Inflammatory macrophage treated with lipopolysaccharide for 1 hour (primary cell): ENCODE measurements at regions not wholly inside any gene's neighbourhood (a gene's known extent, or its start where the extent isn't known, plus 50 kb on each side); places are given as distances from the start of the nearest gene placed in this dataset.
"Not testable (repeated sequence)": the region's sequence is repeated elsewhere in the genome, so short reads cannot be mapped to it uniquely, and the experiment has no call there.

Experiments
- DNase-seq, 2 donors: peaks; one replicate each; pipeline ENCODE4 v3.0.0-alpha.2; 2020 to 2022

DNA sequence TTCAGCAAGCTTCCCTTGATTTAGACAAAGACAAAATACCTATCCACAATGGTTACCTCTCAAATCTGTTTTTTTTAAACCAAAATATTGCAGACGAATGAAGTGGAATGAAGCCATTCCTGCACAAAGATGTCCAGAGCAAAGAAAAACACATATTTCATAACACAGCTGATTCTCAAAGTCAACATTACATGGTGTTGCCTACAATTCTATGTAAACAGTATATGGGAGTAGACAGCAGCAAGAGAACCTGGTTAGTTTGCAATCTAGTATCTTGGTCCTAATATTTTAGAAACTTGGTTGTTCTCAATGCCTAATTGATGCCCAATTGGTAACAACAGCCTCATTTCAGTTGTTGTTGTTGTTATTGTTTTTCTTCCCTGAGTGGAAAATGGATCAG is 1240.9 kb upstream of the CHAC2 start:
- no peak for DNase-seq

DNA sequence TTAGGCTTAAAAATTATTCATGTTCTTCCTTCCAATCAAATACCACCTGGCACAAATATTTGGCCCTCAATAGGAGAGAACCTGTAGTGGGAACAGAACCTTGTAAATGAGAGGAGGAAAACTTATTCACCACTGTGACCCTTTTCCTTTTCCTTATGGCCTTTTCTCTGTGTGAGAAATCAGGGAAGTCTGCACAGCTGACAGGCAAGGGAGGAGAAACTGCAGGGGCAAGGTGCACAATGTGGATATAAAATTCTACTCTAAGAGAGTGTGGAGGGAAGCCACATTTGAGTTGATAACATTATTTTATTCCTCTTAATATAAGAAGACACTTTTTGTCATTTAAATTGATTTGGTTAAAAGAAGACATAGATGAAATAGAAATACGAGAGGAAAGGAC is 1247.0 kb upstream of the CHAC2 start:
- DNase-seq: no peak

DNA sequence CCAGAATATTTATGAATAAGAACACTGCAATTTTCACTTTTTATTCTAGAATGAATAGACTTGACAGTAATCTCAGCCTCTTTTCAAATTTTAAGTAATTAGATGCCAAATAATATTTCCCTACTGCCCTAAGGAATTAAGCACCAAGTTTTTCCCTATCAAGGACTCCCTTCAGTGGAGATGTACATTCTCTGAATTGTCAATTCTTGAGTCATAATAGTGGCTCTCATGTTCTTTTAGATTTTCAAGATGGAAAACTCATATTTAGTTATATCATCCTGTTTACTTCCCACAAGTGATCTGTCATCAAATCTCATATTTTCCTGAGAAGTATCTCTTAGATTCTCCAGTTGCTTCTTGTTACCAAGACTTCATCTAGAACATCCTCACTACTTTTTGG is 1248.9 kb upstream of the CHAC2 start:
- no peak for DNase-seq

DNA sequence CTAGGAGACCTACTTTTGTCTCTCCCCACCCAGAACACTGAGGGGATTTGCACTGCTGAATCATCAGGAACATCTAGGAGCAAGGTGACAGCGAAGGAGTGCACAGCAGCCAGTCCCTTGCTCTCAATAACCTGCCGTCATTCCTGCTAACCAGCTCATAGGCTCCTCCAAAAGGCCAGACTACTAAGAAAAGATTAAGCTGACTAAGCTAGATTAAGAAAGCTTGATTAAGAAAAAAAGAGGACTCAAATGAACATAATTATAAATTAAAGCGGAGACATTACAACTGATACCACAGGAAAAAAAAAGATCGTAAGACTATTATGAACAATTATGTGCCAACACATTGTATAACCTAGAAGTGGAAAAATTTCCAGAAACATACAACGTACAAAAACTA is 1254.8 kb upstream of the CHAC2 start:
- no peak for DNase-seq

DNA sequence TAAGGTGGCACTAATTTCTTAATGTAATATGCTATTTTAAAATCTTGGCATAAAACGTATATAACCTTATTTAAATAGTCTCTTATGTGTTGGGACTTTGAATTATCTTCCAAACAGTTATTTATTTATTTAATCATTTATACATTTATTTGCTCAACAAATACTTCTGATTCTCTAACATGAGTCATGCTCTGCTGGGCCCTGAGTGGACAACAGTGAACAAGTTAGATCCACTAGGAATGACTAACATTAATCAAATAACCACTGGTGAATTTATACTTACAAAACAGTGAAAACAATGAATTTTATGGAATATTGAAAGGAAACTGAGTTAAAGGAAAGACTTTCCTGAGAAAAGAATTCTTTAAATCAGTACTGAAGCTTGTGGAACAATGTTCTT is 1257.2 kb upstream of the CHAC2 start:
- no peak for DNase-seq

DNA sequence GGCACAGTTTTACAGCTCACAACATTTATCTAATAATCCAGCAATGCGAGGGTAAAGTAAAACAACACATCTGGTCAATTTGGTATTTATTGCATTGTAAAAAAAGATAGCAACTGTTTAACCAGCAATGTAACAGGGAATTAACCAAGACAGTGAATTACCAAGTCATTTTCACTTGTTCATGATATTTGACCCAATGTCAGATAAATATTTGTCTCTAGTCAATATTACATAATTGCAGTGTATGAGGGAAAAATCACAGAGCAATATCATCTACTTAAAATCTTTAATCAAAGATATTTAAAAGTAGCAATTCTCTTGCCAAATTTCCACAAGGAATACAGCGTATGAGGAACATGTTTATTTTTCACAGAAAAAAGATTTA is 1265.1 kb upstream of the CHAC2 start:
- no peak for DNase-seq

DNA sequence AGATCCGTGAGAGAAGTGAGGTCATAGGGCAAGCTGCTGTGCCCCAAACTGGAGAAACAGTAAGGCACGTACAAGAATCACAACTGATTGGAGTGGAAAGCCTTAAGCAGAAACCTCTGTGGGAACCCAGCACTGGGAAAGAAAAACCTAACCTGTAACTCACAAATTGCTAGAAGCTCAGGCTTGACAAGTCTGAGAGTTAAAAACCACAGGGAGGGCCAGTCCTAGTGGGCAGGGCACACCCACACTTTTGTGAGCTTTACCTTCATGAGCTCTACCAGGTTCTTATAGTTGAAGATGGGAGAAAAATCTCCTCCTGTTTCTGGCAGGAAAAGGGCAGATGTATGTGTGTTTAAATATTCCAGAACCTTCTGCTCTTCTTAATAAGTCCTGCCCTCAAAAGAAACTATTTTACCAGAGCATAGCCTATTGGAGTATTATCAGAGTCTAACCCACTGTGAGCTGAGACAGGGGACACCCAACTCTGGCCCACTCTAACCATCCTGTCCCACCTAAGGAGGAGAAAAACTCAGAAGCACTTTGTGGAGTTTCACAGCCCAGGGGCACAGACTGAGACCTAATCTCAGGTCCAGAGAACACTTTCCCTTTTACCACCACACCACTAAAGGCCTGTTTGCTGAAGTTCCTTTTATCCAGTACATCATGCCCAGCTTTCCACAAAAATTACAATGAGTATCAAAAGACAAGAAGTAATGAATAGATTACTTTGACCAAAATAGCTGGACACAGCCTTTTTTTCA is 1265.7 kb upstream of the CHAC2 start:
- no peak for DNase-seq

DNA sequence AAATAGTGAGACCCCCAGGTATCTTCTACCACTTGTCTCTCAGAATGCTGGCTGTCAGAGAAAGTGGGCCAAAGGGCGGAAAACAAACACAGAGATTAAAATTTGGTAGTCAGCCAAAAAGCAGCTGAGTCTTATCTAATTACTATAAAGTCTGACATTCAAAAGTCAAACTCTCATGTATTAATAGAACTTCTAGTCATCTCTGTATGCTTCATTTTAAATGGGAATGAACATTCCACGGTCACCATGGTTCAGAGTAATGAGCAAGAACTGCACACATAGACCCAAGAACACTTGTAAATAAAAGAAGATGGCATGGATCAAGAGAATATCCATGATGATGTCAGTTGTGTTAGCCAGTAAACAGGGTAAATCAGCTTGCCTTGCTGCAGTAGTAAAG is 1267.0 kb upstream of the CHAC2 start:
- DNase-seq: no peak

DNA sequence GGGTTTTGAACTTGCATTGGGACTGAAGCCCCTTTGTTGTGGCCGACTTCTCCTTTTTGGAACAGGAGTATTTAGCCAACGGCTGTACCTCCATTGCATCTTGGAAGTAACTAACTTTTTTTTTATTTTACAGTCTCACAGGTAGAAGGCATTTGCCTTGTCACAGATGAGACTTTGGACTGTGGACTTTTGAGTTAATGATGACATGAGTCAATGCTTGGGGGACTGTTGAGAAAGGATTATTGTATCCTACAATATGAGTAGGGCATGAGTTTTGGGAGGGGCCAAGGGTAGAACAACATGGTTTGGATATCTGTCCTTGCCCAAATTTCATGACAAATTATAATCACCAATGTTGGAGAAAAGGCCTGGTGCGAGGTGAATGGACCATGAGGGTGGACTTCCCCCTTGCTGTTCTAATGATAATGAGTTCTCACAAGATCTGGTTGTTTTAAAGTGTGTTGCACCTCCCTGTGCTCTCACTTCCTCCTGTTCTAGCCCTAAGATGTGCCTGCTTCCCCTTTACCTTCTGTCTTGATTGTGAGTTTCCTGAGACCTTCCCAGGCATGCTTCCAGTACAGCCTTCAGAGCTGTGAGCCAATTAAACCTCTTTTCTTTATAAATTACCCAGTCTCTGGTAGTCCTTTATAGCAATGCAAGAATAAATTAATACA is 1269.4 kb upstream of the CHAC2 start:
- DNase-seq: no peak

DNA sequence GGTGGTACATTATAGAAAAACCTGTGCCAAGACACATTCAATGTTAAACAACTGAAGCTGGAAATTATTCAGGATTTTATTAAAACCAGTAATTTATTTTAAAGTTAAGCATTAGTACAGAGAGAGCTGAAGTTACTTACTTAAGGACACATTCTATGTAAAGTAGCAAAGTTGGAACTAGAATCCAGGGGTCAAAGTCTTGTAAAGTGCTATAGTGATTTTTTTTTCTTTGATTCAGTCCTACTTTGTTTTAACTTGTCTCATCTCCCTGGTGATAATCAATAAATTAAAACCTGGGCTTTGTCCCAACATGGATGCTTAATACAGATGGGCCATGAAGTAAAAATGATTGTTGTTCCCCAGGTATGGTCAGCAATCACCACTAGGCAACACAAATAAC is 1271.8 kb upstream of the CHAC2 start:
- DNase-seq: no peak

DNA sequence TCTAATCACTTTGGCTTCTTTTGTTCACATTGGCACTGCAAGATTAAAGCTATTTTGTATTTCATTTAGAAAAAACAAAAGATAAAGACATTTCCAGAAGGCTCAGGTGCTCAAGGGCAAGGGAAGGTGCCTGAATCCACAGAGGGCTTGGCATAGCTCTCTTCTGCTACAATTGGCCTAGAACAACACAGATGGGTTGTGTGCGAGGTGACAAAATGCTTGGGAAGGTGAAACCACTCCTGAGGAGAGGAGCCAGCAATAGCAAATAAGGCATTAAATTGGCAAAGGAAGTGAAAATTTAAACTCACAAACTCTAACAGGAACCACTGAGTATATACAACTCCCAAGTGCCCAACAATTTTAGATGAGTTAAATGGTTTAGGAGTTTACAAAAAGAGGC is 1290.4 kb upstream of the CHAC2 start:
- no peak for DNase-seq

DNA sequence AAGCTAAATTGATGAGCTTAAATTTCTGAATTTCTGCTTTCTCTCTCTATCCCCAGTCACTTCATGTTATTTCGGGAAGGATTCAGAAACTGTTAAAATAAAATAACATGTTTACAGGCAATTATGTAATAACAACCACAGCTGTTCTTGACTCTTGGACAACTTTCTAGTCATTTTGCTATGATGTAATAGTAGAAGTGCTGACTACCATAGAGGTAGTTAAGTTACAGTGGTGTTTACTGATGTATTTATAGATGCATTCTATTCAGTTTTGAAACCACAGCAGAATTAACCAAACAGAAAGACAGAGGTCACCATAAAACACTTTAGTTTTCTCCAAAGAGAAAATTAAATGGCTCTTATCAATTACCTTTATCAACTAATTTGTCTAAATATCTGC is 1292.0 kb upstream of the CHAC2 start:
- no peak for DNase-seq

DNA sequence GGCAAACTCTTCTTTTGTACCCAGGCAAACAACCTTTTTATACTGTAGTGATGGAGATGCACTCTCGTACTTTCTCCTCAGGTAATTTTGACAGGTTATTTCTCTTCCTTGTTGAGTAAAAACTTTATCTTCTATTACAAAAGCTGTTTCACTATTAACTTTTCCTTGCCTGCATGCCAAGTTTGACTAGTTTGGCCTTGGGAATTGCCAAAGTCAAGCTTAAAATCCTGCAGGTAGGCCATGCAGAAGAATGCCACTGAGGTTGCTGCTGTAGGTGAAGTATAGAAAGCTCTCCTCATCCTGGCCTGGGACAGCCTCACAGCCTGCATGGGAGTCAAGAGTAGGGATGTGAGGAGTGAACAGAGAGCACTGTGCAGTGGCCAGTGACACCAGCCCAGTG is 1293.5 kb upstream of the CHAC2 start:
- no peak for DNase-seq

DNA sequence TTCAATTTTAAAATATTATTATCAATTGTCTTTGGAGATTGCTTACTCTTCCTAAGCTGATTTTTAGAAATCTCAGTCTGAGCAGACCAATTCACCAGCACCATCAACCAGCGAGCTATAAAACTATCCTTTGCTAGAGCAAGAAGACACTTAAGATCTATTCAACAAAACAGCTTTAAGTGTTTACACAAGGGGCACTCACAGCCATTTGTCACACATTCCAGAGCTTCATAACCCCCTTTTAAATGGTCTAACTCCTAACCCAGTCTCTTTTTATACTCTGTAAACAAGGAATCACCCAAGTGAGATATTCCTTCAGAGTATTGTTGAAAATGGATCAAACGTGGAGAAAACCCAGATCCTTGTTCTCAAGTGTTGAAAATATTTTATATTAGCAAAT is 1294.1 kb upstream of the CHAC2 start:
- no peak for DNase-seq

DNA sequence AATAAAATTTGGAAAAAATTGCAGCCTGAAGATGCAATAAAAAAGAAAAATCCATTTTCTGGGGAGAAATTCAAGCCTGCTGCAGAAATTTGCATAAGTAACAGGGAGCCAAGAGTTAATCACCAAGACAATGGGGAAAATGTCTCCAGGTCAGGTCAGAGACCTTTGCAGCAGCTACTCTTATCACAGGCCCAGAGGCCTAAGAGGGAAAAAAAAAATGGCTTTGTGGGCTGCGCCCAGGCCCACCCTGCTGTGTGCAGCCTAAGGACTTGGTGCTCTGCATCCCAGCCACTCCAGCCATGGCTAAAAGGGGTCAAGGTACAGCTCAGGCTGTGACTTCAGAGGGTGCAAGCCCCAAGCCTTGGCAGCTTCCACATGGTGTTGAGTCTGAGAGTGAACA is 1297.1 kb upstream of the CHAC2 start:
- DNase-seq: not testable (repeated sequence)

DNA sequence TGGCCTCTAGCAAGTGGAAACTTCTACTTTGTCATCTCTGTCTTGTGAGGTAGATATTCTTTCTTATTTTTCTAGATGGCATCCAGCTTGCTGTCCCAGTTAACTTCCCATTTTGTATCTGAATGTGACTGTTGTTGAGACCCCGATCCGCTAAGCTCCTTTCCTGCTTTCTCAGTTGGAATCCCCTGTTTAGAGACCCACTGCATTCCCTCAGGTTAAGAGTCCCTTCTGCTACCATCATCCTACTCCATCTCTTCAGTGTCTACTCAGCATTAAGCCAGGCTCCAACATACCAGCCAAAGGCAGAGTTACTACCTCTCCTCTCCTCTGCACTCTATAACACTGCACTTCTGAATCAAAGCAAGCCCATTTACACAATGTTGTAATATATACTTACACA is 1300.4 kb upstream of the CHAC2 start:
- DNase-seq: no peak

DNA sequence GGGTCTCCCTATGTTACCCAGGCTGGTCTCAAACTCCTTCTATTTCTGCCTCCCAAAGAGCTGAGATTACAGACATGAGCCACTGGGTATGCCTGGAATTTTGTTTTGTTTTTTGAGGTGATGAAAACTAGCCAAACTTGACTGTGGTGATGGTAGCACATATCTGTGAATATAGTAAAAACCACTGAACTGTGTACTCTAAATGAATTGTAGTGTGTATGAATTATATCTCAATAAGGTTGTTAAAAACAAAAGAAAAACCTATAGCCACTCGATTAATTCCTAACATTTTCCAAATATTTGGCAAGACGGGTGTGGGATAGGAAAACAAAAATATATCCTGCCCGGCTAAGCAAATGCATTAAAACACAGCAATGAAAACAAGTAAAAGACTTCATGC is 1302.3 kb upstream of the CHAC2 start:
- no peak for DNase-seq

DNA sequence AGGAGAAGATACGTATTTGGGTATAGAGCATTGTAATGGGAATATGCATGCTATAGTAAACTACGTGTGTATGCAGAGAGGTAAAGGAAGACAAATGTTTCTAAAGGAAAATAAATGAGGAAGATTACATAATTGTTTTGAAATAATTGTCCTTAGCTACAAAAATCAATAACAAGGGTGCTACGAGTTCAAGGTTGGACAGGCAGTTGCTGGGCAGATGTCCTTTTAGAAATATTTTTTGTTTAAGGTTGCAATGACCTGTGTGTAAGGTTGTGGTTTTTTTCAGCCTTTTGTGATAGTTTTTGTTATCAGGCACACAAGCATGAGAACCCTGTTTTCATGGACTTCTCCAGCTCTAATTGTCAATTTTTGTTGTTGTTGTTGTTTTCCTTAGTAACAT is 1304.1 kb upstream of the CHAC2 start:
- DNase-seq: no peak

DNA sequence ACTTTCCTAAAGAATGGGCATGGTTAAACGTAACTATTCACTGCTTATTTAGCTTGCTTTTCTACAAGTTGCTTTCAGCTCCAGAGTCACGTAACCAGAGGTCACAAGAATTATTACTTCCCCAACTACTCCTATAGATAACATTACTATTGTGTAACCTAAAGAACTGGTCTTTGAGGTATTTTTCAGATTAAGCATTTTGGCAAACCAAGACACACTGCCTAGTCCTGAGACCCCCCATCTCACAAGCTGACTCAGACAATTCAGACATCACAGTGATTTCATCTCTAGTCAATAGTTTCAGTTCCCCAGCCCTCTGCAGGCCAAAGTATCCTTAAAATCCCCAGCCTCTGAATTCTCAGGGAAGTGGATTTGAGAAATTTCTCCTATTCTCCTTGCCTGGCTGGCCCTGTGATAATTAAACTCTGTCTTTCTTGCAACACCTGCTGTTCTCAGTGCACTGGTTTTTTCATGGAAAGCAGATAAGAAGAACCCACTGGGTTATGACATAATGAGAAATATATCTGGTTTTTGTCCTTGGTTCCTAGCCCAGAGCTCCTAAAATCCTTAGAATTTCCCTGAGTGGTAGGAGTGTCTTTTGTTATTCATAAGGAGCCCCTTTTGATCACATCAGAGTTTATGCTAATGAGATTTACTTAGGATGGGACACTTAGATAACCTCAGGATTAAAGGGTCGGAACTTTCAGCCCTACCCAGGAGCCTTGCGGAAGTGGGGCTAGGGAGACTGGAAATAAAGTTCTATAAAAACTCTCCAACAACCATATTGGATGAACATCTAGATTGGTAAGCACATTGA is 1310.8 kb upstream of the CHAC2 start:
- no peak for DNase-seq

DNA sequence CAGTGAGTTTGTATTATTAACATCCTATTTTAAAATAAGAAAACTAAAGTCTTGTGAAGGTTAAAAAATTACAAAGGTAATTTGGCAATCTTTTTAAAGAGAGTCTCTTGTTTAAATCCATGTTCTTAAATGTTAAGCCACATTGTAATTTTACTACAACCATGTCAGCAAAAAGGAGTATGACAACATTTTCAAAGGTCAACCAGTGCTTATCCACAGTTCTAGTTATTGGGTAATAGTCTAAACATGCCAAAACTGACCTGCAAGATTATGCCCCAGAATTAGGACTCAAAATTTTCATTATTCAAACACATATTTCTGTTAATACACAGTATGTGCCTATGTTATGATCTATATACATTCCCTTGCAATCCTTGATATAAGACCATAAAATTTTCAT is 1312.6 kb upstream of the CHAC2 start:
- DNase-seq: no peak

DNA sequence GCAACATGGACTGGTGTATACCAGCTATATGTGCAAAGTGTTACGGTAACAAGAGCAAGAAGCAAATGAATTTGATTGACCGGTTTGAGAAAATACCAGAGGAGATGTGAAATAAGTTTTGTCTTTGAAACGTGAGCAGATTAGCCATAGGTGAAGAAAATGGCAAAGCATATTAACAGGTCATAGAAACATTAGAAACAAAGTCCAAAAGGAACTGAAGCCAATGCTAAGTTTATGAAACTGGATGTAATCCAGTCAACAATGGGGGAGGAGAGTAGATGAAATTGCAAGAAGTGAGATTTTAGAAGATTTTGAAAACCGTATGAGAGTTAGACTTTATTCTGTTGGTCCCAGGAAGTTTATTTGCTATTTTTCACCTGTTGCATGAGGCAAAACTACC is 1315.4 kb upstream of the CHAC2 start:
- no peak for DNase-seq

DNA sequence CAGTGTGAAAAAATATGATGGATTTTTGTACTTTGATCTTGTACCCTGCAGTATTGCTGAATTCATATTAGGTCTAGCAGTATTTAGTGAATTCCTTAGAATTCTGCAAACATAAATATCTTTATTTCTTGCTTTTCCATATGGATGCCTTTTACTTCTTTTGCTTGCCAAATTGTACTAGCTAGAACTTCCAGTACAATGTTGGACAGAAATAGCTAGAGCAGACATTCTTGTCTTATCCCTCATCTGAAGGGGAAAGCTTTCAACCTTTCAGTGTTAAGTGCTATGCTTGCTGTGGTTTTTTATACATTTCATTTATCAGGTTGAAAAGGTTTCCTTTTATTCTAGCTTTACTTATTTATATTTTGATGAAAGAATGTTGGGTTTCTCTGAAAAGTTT is 1321.9 kb upstream of the CHAC2 start:
- DNase-seq: no peak

DNA sequence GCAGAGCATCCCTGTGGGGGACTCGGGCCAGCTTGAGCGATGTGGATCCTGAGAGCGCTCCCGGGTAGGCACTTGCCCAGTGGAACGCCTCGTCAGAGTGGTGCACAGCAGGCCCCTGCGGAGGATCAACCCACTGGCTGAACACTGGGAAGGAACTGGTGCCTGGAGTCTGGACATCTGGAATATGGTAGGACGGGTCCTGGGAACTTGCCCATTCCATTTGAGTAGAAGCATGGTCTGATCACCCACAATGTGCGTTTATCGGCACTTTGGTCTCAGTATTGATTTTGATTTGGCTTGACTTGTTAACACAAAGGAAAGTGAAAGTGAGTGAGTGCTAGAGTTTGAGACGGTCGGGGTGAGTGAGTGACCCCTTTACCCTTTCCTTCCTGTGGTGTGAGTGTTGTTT is 1336.2 kb upstream of the CHAC2 start:
- no peak for DNase-seq

DNA sequence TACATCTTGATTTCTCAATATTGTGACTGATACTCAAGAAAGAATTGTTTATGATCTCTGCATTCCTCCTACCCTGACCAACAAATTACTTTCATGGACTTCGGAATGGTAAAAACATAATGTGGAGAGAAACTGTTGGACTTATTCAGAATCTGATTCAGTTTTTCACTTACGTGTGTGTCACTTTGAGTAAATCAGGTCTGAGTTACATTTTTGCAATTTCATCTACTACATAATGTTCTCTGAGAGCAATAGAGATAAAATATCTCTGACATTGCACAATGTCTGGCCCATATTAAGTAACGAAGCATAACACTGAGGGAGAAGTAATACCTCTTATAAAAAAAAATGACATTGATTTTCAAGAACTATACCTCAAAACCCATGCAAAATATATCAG is 1337.9 kb upstream of the CHAC2 start:
- no peak for DNase-seq
